ENCODE measurements at regions not wholly inside any gene's neighbourhood (a gene's known extent, or its start where the extent isn't known, plus 50 kb on each side); places are given as distances from the start of the nearest gene placed in this dataset.
"Not testable (repeated sequence)": the region's sequence is repeated elsewhere in the genome, so short reads cannot be mapped to it uniquely, and the experiment has no call there.

- H3K79me2 ChIP-seq (ENCODE audit: low read length), result no peaks in the 10 kb centered on the region
- no peak for DNase-seq
- TF ChIP-seq CTCF (IDR thresholded peaks at IDR 0.05; ENCODE audit: low read length) (no peak), EZH2 (optimal IDR thresholded peaks at IDR 0.05; ENCODE audit: low read depth, low read length) (no peak)
These were observed 101.5 kb upstream of the NEDD4L start for GRCh38 chr18:57942493-57942892.

GRCh38 chr18:57941841-57942489 is 102.1 kb upstream of the NEDD4L start:
- H3K9me3 ChIP-seq (replicated peaks; ENCODE audit: insufficient read depth, low read length), result no peaks in the 10 kb centered on the region; the same call in 1 of the 2 replicates
- TF ChIP-seq EZH2phosphoT487 (IDR thresholded peaks at IDR 0.05; ENCODE audit: low read length) (no peak), EZH2 (optimal IDR thresholded peaks at IDR 0.05; ENCODE audit: low read depth, low read length) (no peak), CTCF (IDR thresholded peaks at IDR 0.05; ENCODE audit: low read length) (no peak)
- H3K27ac ChIP-seq (ENCODE audit: low read length), result no peak overlapping the region
- no peaks in the 10 kb centered on the region for H3F3A ChIP-seq (ENCODE audit: insufficient read depth, low read length)
- no peaks in the 10 kb centered on the region for H3K79me2 ChIP-seq (ENCODE audit: low read length)
- H3K9ac ChIP-seq (ENCODE audit: low read length), result no peak overlapping the region
- peaks cover 3% of the 10 kb centered on the region; the same call in 1 of the 2 replicates for H3K4me1 ChIP-seq (ENCODE audit: low read length)
- DNase-seq, result no peak
- H3K36me3 ChIP-seq (replicated peaks; ENCODE audit: insufficient read depth, low read length), result no peaks in the 10 kb centered on the region
- no peaks in the 10 kb centered on the region for H3K27me3 ChIP-seq (replicated peaks; ENCODE audit: insufficient read depth, low read length)
- H4K20me1 ChIP-seq (ENCODE audit: insufficient read depth, low read length), result no peaks in the 10 kb centered on the region
- H3K9me2 ChIP-seq (replicated peaks; ENCODE audit: insufficient read depth, low read length), result no peaks in the 10 kb centered on the region
- no peak overlapping the region for H3K4me2 ChIP-seq (ENCODE audit: low read depth, low read length)
- H3K4me3 ChIP-seq (ENCODE audit: low read length), result no peak overlapping the region
- H2AFZ ChIP-seq (ENCODE audit: low read length), result no peak overlapping the region

More at GRCh38 chr18:57942493-57942892, 101.5 kb upstream of the NEDD4L start:
- Histone ChIP-seq H3K9me3 (replicated peaks; ENCODE audit: insufficient read depth, low read length) (no peaks in the 10 kb centered on the region; the same call in 1 of the 2 replicates), H4K20me1 (ENCODE audit: insufficient read depth, low read length) (no peaks in the 10 kb centered on the region), H3K9me2 (replicated peaks; ENCODE audit: insufficient read depth, low read length) (no peaks in the 10 kb centered on the region), H2AFZ (ENCODE audit: low read length) (no peak overlapping the region), H3K27me3 (replicated peaks; ENCODE audit: insufficient read depth, low read length) (no peaks in the 10 kb centered on the region), H3K36me3 (replicated peaks; ENCODE audit: insufficient read depth, low read length) (no peaks in the 10 kb centered on the region), H3K4me3 (ENCODE audit: low read length) (no peak overlapping the region), H3K9ac (ENCODE audit: low read length) (no peak overlapping the region), H3K4me2 (ENCODE audit: low read depth, low read length) (no peak overlapping the region), H3K27ac (ENCODE audit: low read length) (no peak overlapping the region), H3K4me1 (ENCODE audit: low read length) (peaks cover 3% of the 10 kb centered on the region; the same call in 1 of the 2 replicates), H3F3A (ENCODE audit: insufficient read depth, low read length) (no peaks in the 10 kb centered on the region)

- Histone ChIP-seq H2AFZ (ENCODE audit: low read length) (no peak overlapping the region), H3F3A (ENCODE audit: insufficient read depth, low read length) (no peaks in the 10 kb centered on the region), H3K79me2 (ENCODE audit: low read length) (no peaks in the 10 kb centered on the region), H3K27me3 (replicated peaks; ENCODE audit: insufficient read depth, low read length) (no peaks in the 10 kb centered on the region), H3K4me2 (ENCODE audit: low read depth, low read length) (no peak overlapping the region), H3K27ac (ENCODE audit: low read length) (no peak overlapping the region), H3K9ac (ENCODE audit: low read length) (no peak overlapping the region), H3K4me3 (ENCODE audit: low read length) (no peak overlapping the region), H4K20me1 (ENCODE audit: insufficient read depth, low read length) (no peaks in the 10 kb centered on the region), H3K9me3 (replicated peaks; ENCODE audit: insufficient read depth, low read length) (no peaks in the 10 kb centered on the region; the same call in 1 of the 2 replicates), H3K36me3 (replicated peaks; ENCODE audit: insufficient read depth, low read length) (no peaks in the 10 kb centered on the region), H3K9me2 (replicated peaks; ENCODE audit: insufficient read depth, low read length) (no peaks in the 10 kb centered on the region), H3K4me1 (ENCODE audit: low read length) (peaks cover 3% of the 10 kb centered on the region; the same call in 1 of the 2 replicates)
- TF ChIP-seq EZH2 (optimal IDR thresholded peaks at IDR 0.05; ENCODE audit: low read depth, low read length), result no peak
- TF ChIP-seq CTCF (IDR thresholded peaks at IDR 0.05; ENCODE audit: low read length), result no peak
- TF ChIP-seq EZH2phosphoT487 (IDR thresholded peaks at IDR 0.05; ENCODE audit: low read length), result no peak
- no peak for DNase-seq
These were observed 103.8 kb upstream of the NEDD4L start for GRCh38 chr18:57940166-57940660.

- not testable (repeated sequence) for H3K4me3 ChIP-seq (ENCODE audit: low read length); H3K9me2 ChIP-seq (replicated peaks; ENCODE audit: insufficient read depth, low read length); DNase-seq; H3K36me3 ChIP-seq (replicated peaks; ENCODE audit: insufficient read depth, low read length); H3K27me3 ChIP-seq (replicated peaks; ENCODE audit: insufficient read depth, low read length); H3K27ac ChIP-seq (ENCODE audit: low read length); H3K9ac ChIP-seq (ENCODE audit: low read length); H2AFZ ChIP-seq (ENCODE audit: low read length); H3K4me2 ChIP-seq (ENCODE audit: low read depth, low read length); H3K9me3 ChIP-seq (replicated peaks; ENCODE audit: insufficient read depth, low read length); H3F3A ChIP-seq (ENCODE audit: insufficient read depth, low read length); H4K20me1 ChIP-seq (ENCODE audit: insufficient read depth, low read length); H3K79me2 ChIP-seq (ENCODE audit: low read length)
- peaks cover 23% of the 10 kb centered on the region for H3K4me1 ChIP-seq (ENCODE audit: low read length)
These were observed 109.7 kb upstream of the NEDD4L start for GRCh38 chr18:57934375-57934774.
